GM23248 (cell line): ENCODE measurements at regions not wholly inside any gene's neighbourhood (a gene's known extent, or its start where the extent isn't known, plus 50 kb on each side); places are given as distances from the start of the nearest gene placed in this dataset.

Experiments used
- DNase-seq: peaks from one replicate; pipeline ENCODE4 v3.0.0-alpha.2; 2015
- H2AFZ ChIP-seq: fragments of 200-600 bp; sonication (generic); 2 replicates; pipeline ENCODE4 v1.6.1; 2016; ENCODE audit warnings: antibody characterized with exemption
- H3F3A ChIP-seq: fragments of 200-600 bp; sonication (generic); 2 replicates; pipeline ENCODE4 v1.6.1; 2016; ENCODE audit warnings: mild to moderate bottlenecking, antibody characterized with exemption, mixed run types; ENCODE audit not compliant: insufficient read depth
- H3K27ac ChIP-seq: fragments of 200-600 bp; sonication (generic); 2 replicates; pipeline ENCODE4 v1.5.1; 2016; ENCODE audit warnings: mild to moderate bottlenecking
- H3K27me3 ChIP-seq: fragments of 200-600 bp; sonication (generic); replicated peaks from 2 replicates; pipeline ENCODE4 v1.6.1; 2016; ENCODE audit warnings: mild to moderate bottlenecking; ENCODE audit not compliant: insufficient read depth
- H3K36me3 ChIP-seq: fragments of 200-600 bp; sonication (generic); 2 replicates; pipeline ENCODE4 v1.6.1; 2016; ENCODE audit warnings: low read depth, mild to moderate bottlenecking
- H3K4me1 ChIP-seq: fragments of 200-600 bp; sonication (generic); 2 replicates; pipeline ENCODE4 v1.6.1; 2016; ENCODE audit warnings: mild to moderate bottlenecking; ENCODE audit not compliant: insufficient read depth
- H3K4me2 ChIP-seq: fragments of 200-600 bp; sonication (generic); one replicate; pipeline ENCODE4 v1.6.1; 2016; ENCODE audit warnings: mild to moderate bottlenecking; ENCODE audit not compliant: unreplicated experiment
- H3K4me3 ChIP-seq: fragments of 200-600 bp; sonication (generic); 2 replicates; pipeline ENCODE4 v1.5.1; 2016; ENCODE audit warnings: mild to moderate bottlenecking
- H3K79me2 ChIP-seq: fragments of 200-600 bp; sonication (generic); 2 replicates; pipeline ENCODE4 v1.6.1; 2016; ENCODE audit warnings: mild to moderate bottlenecking; ENCODE audit not compliant: insufficient read depth
- H3K9ac ChIP-seq: fragments of 200-600 bp; sonication (generic); 2 replicates; pipeline ENCODE4 v1.6.1; 2016; ENCODE audit warnings: mild to moderate bottlenecking
- H3K9me2 ChIP-seq: fragments of 200-600 bp; sonication (generic); 2 replicates; pipeline ENCODE4 v1.6.1; 2016; ENCODE audit warnings: mixed run types, mild to moderate bottlenecking, moderate library complexity; ENCODE audit not compliant: insufficient read depth
- H3K9me3 ChIP-seq: fragments of 200-600 bp; sonication (generic); one replicate; pipeline ENCODE4 v1.6.1; 2017; ENCODE audit warnings: low read depth
- H4K20me1 ChIP-seq: fragments of 200-600 bp; sonication (generic); 2 replicates; pipeline ENCODE4 v1.6.0; 2016; ENCODE audit not compliant: insufficient read depth
- EZH2 ChIP-seq: fragments of 200-600 bp; sonication (generic); IDR thresholded peaks from 2 replicates; pipeline ENCODE4 v1.6.1; 2018; ENCODE audit warnings: antibody characterized with exemption, mild to moderate bottlenecking; ENCODE audit not compliant: insufficient read depth, poor library complexity, severe bottlenecking
- EZH2phosphoT487 ChIP-seq: fragments of 200-600 bp; sonication (generic); IDR thresholded peaks from 2 replicates; pipeline ENCODE4 v1.6.1; 2018; ENCODE audit warnings: antibody characterized with exemption, moderate library complexity, mild to moderate bottlenecking, low read depth; ENCODE audit not compliant: insufficient read depth
- WGBS, 2 experiments: methylation state at CpG; one replicate each; pipeline ENCODE4 v1.1.6; 2015 to 2017; ENCODE audit warnings: low lambda C conversion rate in 2 of 2, low coverage in 1 of 2; ENCODE audit errors: missing lambda C conversion rate in 2 of 2; 5-methylcytosine and 5-hydroxymethylcytosine counted together
- in situ Hi-C: fragments of 300-500 bp; cut with MboI; formaldehyde crosslinking; loops from 2 replicates; pipeline ENCODE4 v1.15.0; 2020

- no peak overlapping the region for H3K4me2 ChIP-seq
- no peaks in the 10 kb centered on the region for H4K20me1 ChIP-seq
- TF ChIP-seq EZH2phosphoT487 (no peak), EZH2 (no peak)
- no peak overlapping the region for H3K4me3 ChIP-seq
- no peaks in the 10 kb centered on the region for H3K79me2 ChIP-seq
- H3F3A ChIP-seq = no peaks in the 10 kb centered on the region
- H3K9ac ChIP-seq = no peak overlapping the region
- no peaks in the 10 kb centered on the region for H3K36me3 ChIP-seq
- no peak overlapping the region for H3K27ac ChIP-seq
- no peak for DNase-seq
- 36 to 39% methylated on average over 3 of the region's 3 CpGs for WGBS, 2 experiments
- no peaks in the 10 kb centered on the region for H3K9me3 ChIP-seq
- no peaks in the 10 kb centered on the region for H3K9me2 ChIP-seq
- in situ Hi-C loops = no loop called here
- no peaks in the 10 kb centered on the region for H3K27me3 ChIP-seq
- H2AFZ ChIP-seq = no peak overlapping the region
- H3K4me1 ChIP-seq = no peaks in the 10 kb centered on the region
Measured at GRCh38 chr6:62528894-62529526, 243.0 kb upstream of the KHDRBS2 start.

DNA sequence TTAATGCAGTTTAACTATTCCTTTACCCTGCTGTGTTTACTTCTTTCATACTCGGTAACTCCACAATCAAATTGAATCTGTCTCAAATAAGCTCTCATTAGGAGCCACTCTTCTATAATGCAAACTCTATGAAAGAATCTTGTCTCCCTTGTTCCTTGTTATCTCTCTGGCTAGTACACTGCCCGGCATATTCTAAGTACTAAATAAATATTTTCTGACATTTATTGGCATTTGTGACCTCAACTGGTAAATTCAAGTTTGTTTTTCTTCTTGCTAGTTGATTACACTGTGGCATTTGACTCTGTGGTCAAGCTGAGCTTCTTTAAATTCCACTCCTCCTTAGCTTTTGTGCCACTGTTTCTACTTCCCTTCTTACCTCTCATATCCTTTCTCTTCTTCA lies 237.6 kb upstream of the KHDRBS2 start:
- no peak overlapping the region for H3K4me2 ChIP-seq
- H3F3A ChIP-seq = no peaks in the 10 kb centered on the region
- H3K79me2 ChIP-seq = no peaks in the 10 kb centered on the region
- no peaks in the 10 kb centered on the region for H3K9me2 ChIP-seq
- H3K27ac ChIP-seq = no peak overlapping the region
- H3K4me3 ChIP-seq = no peak overlapping the region
- TF ChIP-seq EZH2phosphoT487 (no peak), EZH2 (no peak)
- no peaks in the 10 kb centered on the region for H4K20me1 ChIP-seq
- DNase-seq = no peak
- H3K4me1 ChIP-seq = no peaks in the 10 kb centered on the region
- H2AFZ ChIP-seq = no peak overlapping the region
- H3K36me3 ChIP-seq = no peaks in the 10 kb centered on the region
- H3K9me3 ChIP-seq = no peaks in the 10 kb centered on the region
- H3K27me3 ChIP-seq = no peaks in the 10 kb centered on the region
- H3K9ac ChIP-seq = no peak overlapping the region
- in situ Hi-C loops = no loop called here
- WGBS, 2 experiments = 9 to 11% methylated on average over 2 of the region's 2 CpGs

DNA sequence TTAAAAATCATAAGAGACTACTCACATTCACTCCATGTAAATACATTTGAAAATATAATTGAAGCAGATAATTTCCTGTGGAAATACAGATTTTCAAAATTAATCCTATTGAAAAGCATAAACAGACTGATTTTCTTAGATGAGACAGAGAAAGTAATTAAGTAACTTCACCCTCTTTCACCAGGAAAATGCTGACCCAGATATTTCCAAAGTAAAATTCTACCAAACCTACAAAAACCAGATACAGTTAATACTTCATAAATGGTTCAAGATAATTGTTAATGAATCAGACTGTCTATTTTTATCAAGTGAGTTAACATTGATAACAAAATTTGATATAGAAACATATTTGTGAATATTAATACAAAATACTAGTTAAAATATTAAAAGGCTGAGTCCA lies 233.5 kb upstream of the KHDRBS2 start:
- in situ Hi-C loops = no loop called here
- no peaks in the 10 kb centered on the region for H3K9me3 ChIP-seq
- H3K4me2 ChIP-seq = no peak overlapping the region
- H4K20me1 ChIP-seq = no peaks in the 10 kb centered on the region
- no peaks in the 10 kb centered on the region for H3K36me3 ChIP-seq
- H3F3A ChIP-seq = no peaks in the 10 kb centered on the region
- TF ChIP-seq EZH2phosphoT487 = no peak
- TF ChIP-seq EZH2 = no peak
- no peaks in the 10 kb centered on the region for H3K79me2 ChIP-seq
- H3K4me3 ChIP-seq = no peak overlapping the region
- no peak overlapping the region for H2AFZ ChIP-seq
- H3K27ac ChIP-seq = no peak overlapping the region
- H3K9ac ChIP-seq = no peak overlapping the region
- no peaks in the 10 kb centered on the region for H3K9me2 ChIP-seq
- H3K27me3 ChIP-seq = no peaks in the 10 kb centered on the region
- no peak for DNase-seq
- no peaks in the 10 kb centered on the region for H3K4me1 ChIP-seq

- H3K27ac ChIP-seq = no peak overlapping the region
- no peaks in the 10 kb centered on the region for H3K9me2 ChIP-seq
- TF ChIP-seq EZH2 (no peak), EZH2phosphoT487 (no peak)
- DNase-seq = no peak
- WGBS, 2 experiments = 5 to 7% methylated on average over 7 of the region's 7 CpGs
- no peaks in the 10 kb centered on the region for H3K27me3 ChIP-seq
- in situ Hi-C loops = no loop called here
- H3K36me3 ChIP-seq = no peaks in the 10 kb centered on the region
- no peak overlapping the region for H3K9ac ChIP-seq
- H3F3A ChIP-seq = no peaks in the 10 kb centered on the region
- no peaks in the 10 kb centered on the region for H4K20me1 ChIP-seq
- H3K4me3 ChIP-seq = no peak overlapping the region
- H3K4me1 ChIP-seq = no peaks in the 10 kb centered on the region
- H3K9me3 ChIP-seq = no peaks in the 10 kb centered on the region
- no peak overlapping the region for H2AFZ ChIP-seq
- H3K4me2 ChIP-seq = no peak overlapping the region
- no peaks in the 10 kb centered on the region for H3K79me2 ChIP-seq
Measured at GRCh38 chr6:62516291-62517141, 230.5 kb upstream of the KHDRBS2 start.
